Large intestine (tissue), 3 donors: ENCODE measurements at regions not wholly inside any gene's neighbourhood (a gene's known extent, or its start where the extent isn't known, plus 50 kb on each side); places are given as distances from the start of the nearest gene placed in this dataset.

Experiments used
- DNase-seq, 2 donors: peaks; one replicate each; pipeline versions ENCODE4 v3.0.0 to v3.0.0-alpha.2; 2013
- H3K27ac ChIP-seq: one replicate; pipeline ENCODE4 v1.5.1; 2013; ENCODE audit warnings: low read length
- H3K27me3 ChIP-seq: 2 replicates; pipeline ENCODE4 v1.6.1; 2013; ENCODE audit warnings: low read length; ENCODE audit not compliant: control insufficient read depth, insufficient read depth
- H3K36me3 ChIP-seq: 2 replicates; pipeline ENCODE4 v1.6.1; 2013; ENCODE audit warnings: low read length; ENCODE audit not compliant: control insufficient read depth, insufficient read depth
- H3K4me1 ChIP-seq: one replicate; pipeline ENCODE4 v1.6.1; 2013; ENCODE audit warnings: low read length; ENCODE audit not compliant: control insufficient read depth, insufficient read depth
- H3K4me3 ChIP-seq: one replicate; pipeline ENCODE4 v1.5.1; 2013; ENCODE audit warnings: low read length
- H3K9me3 ChIP-seq: one replicate; pipeline ENCODE4 v1.6.1; 2013; ENCODE audit warnings: mild to moderate bottlenecking, low read depth, low read length, moderate library complexity; ENCODE audit not compliant: control insufficient read depth
- whole genome bisulfite sequencing: methylation state at CpG from one replicate; pipeline ENCODE4 v1.1.5; 2013; ENCODE audit warnings: low lambda C conversion rate; ENCODE audit not compliant: insufficient coverage; 5-methylcytosine and 5-hydroxymethylcytosine counted together

- no peak for DNase-seq
- no peak overlapping the region for H3K27ac ChIP-seq
- WGBS, result 100% methylated on average over 1 of the region's 5 CpGs
- H3K4me1 ChIP-seq, result peaks cover 3% of the 10 kb centered on the region
- H3K4me3 ChIP-seq, result no peak overlapping the region
- H3K9me3 ChIP-seq, result peaks cover 9% of the 10 kb centered on the region
- H3K36me3 ChIP-seq, result no peaks in the 10 kb centered on the region
- no peaks in the 10 kb centered on the region for H3K27me3 ChIP-seq
Observed at GRCh38 chr14:104348741-104349140, 210.4 kb downstream of the KIF26A start.

- Histone ChIP-seq H3K27me3 (no peaks in the 10 kb centered on the region), H3K27ac (no peak overlapping the region), H3K4me3 (no peak overlapping the region), H3K4me1 (peaks cover 3% of the 10 kb centered on the region), H3K9me3 (peaks cover 9% of the 10 kb centered on the region), H3K36me3 (no peaks in the 10 kb centered on the region)
- no CpG with 5 or more reads among the region's 3 CpGs for WGBS
- no peak for DNase-seq
Observed at GRCh38 chr14:104349950-104350349, 211.6 kb downstream of the KIF26A start.

GRCh38 chr14:104350463-104351185, 212.2 kb downstream of the KIF26A start:
- DNase-seq, result no peak
- H3K4me1 ChIP-seq, result peaks cover 3% of the 10 kb centered on the region
- H3K27ac ChIP-seq, result no peak overlapping the region

GRCh38 chr14:104351849-104352492, 213.6 kb downstream of the KIF26A start:
- H3K9me3 ChIP-seq, result peaks cover 9% of the 10 kb centered on the region
- H3K4me3 ChIP-seq, result no peak overlapping the region
- no peak overlapping the region for H3K27ac ChIP-seq
- no peaks in the 10 kb centered on the region for H3K36me3 ChIP-seq
- DNase-seq, result no peak
- peaks cover 3% of the 10 kb centered on the region for H3K4me1 ChIP-seq
- no CpG with 5 or more reads among the region's 11 CpGs for WGBS
- H3K27me3 ChIP-seq, result no peaks in the 10 kb centered on the region

More at GRCh38 chr14:104350463-104351185, 212.2 kb downstream of the KIF26A start:
- H3K9me3 ChIP-seq, result peaks cover 9% of the 10 kb centered on the region
- no peak overlapping the region for H3K4me3 ChIP-seq
- WGBS, result no CpG with 5 or more reads among the region's 8 CpGs
- no peaks in the 10 kb centered on the region for H3K36me3 ChIP-seq
- H3K27me3 ChIP-seq, result no peaks in the 10 kb centered on the region

GRCh38 chr14:104352493-104353220, 214.3 kb downstream of the KIF26A start:
- H3K4me1 ChIP-seq, result peaks cover 3% of the 10 kb centered on the region
- WGBS, result no CpG with 5 or more reads among the region's 13 CpGs
- no peaks in the 10 kb centered on the region for H3K27me3 ChIP-seq
- H3K4me3 ChIP-seq, result no peak overlapping the region
- H3K27ac ChIP-seq, result no peak overlapping the region
- H3K9me3 ChIP-seq, result peaks cover 9% of the 10 kb centered on the region
- no peak for DNase-seq
- H3K36me3 ChIP-seq, result no peaks in the 10 kb centered on the region

- H3K27me3 ChIP-seq, result no peaks in the 10 kb centered on the region
- no peaks in the 10 kb centered on the region for H3K36me3 ChIP-seq
- no peak for DNase-seq
- no peak overlapping the region for H3K4me3 ChIP-seq
- peaks cover 3% of the 10 kb centered on the region for H3K4me1 ChIP-seq
- H3K27ac ChIP-seq, result no peak overlapping the region
- no CpG with 5 or more reads among the region's 14 CpGs for WGBS
- H3K9me3 ChIP-seq, result peaks cover 9% of the 10 kb centered on the region
Observed at GRCh38 chr14:104353221-104353920, 215.0 kb downstream of the KIF26A start.

GRCh38 chr14:104353921-104354701, 215.7 kb downstream of the KIF26A start:
- Histone ChIP-seq H3K9me3 (peaks cover 9% of the 10 kb centered on the region), H3K4me1 (peaks cover 3% of the 10 kb centered on the region), H3K27ac (no peak overlapping the region), H3K4me3 (no peak overlapping the region), H3K27me3 (no peaks in the 10 kb centered on the region), H3K36me3 (no peaks in the 10 kb centered on the region)
- no CpG with 5 or more reads among the region's 22 CpGs for WGBS
- DNase-seq, result no peak

GRCh38 chr14:104355101-104356019, 217.0 kb downstream of the KIF26A start:
- peaks cover 6% of the 10 kb centered on the region for H3K4me1 ChIP-seq
- no peak overlapping the region for H3K4me3 ChIP-seq
- H3K36me3 ChIP-seq, result no peaks in the 10 kb centered on the region
- no peaks in the 10 kb centered on the region for H3K27me3 ChIP-seq
- no peak overlapping the region for H3K27ac ChIP-seq
- DNase-seq, result no peak
- H3K9me3 ChIP-seq, result peaks cover 9% of the 10 kb centered on the region
- WGBS, result no CpG with 5 or more reads among the region's 23 CpGs
